HG02943 (cell line): ENCODE measurements at regions not wholly inside any gene's neighbourhood (a gene's known extent, or its start where the extent isn't known, plus 50 kb on each side); places are given as distances from the start of the nearest gene placed in this dataset.

ENCODE experiments used
- ATAC-seq: cut with Tn5 transposase; IDR thresholded peaks from one replicate; pipeline ENCODE4 v1.9.1; 2021; ENCODE audit warnings: mild to moderate bottlenecking, low read depth, moderate library complexity; ENCODE audit not compliant: unreplicated experiment

GRCh38 chr3:127033171-127033570, 50.3 kb downstream of the PLXNA1 start:
- no peak for ATAC-seq

DNA sequence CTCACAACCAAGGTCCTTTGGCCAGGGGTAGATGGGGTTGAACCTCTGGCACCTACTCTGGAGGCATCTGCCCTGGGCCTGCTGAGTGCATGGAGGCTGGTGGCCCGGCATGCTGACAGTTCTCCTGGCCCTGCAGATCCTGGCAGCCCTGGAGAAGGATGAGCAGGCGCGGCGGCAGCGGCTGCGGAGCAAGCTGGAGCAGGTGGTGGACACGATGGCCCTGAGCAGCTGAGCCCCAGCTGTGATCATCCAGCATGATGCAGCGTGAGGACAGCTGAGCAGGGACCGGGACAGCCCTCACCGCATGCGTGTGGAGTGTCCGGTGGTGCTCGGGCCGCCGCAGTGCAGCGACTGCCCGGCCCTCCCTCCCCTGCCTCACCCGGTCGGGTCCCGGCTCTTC, 50.9 kb downstream of the PLXNA1 start:
- ATAC-seq = no peak

GRCh38 chr3:127034195-127034989, 51.5 kb downstream of the PLXNA1 start:
- ATAC-seq = no peak

DNA sequence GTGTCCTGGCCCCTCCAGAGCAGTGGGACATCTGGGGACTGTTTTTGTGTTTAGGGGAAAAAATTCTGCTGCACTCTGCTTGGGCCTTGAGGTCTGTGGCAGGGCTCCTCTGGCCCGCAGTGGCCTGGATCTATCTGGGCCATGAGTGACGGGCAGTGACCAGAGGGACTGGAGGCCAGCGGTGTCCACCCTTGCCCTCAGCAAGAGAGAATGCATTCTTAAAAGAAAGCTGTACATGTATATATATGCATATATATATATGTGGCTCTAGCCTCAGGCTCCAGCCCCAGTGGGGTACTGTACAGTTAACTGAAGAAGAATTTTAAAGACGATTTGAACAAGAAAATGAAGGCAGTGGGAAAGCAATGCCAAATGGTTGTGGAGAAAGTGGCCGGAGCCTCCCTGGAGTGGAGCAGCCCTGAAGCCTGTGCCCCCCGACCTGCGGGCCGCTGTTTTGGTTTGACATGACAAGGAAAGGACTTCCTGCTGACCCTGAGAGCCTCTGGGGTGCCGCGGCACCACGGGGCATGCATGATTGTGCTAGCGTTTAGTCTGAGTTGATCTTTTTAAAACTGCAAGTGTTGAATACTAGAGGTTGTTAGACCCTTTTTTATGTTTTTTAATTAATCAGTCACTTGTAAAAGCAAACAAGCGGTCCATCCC, 52.2 kb downstream of the PLXNA1 start:
- ATAC-seq = no peak

- ATAC-seq = no peak
These were observed 52.8 kb downstream of the PLXNA1 start for GRCh38 chr3:127035677-127036076.

DNA sequence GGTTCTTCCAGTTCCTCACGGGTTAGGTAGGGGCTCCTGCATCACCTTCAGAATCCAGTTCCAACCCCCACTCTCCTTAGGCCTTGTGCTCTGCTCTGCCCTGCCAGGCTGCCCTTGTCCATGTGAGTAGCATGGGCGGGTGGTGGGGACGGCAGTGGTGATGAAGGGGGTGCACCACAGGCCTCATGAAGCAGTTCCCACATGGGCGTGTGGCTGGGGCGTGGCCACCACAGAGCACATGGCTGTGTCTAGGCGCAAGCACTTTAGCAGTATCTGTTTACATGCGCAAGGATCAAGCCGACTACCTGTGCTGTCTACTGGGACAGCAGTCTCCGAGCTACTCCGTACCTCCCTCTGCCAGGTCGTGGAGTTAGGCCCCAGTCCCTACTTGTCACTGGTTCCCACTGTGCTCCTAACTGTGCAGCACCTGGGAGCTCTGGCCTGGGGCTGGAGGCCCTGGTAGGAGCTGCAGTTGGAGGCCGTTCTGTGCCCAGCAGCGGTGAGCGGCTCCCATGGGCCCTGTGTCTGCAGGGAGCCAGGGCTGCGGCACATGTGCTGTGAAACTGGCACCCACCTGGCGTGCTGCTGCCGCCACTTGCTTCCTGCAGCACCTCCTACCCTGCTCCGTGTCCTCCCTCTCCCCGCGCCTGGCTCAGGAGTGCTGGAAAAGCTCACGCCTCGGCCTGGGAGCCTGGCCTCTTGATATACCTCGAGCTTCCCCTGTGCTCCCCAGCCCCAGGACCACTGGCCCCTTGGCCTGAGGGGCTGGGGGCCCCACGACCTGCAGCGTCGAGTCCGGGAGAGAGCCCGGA, 53.5 kb downstream of the PLXNA1 start:
- no peak for ATAC-seq

DNA sequence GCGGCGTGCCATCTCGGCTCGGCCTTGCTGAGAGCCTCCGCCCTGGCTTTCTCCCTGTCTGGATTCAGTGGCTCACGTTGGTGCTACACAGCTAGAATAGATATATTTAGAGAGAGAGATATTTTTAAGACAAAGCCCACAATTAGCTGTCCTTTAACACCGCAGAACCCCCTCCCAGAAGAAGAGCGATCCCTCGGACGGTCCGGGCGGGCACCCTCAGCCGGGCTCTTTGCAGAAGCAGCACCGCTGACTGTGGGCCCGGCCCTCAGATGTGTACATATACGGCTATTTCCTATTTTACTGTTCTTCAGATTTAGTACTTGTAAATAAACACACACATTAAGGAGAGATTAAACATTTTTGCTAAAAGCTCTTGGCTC, 54.1 kb downstream of the PLXNA1 start:
- no peak for ATAC-seq

DNA sequence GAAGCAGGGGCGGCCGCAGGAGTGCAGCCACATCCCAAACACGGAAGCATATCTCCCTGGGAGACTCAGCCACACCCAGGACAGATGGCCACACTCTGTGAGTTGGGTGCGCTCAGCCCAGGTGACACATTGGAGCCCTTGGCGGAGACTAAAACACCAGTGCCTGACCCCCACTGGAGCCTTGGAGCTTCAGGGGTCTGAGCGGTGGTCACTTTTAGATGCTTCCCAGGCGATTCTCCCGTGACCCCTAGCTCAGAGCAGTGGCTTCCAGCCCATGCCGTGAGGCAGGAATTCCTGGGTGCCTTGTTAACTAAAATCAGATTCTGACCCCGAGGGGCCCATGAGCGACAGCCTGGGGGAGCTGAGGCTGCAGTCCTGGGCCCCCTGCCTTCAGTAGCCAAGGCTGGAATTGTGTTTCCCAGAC, 54.5 kb downstream of the PLXNA1 start:
- ATAC-seq = no peak

GRCh38 chr3:127037971-127038446, 55.1 kb downstream of the PLXNA1 start:
- no peak for ATAC-seq

DNA sequence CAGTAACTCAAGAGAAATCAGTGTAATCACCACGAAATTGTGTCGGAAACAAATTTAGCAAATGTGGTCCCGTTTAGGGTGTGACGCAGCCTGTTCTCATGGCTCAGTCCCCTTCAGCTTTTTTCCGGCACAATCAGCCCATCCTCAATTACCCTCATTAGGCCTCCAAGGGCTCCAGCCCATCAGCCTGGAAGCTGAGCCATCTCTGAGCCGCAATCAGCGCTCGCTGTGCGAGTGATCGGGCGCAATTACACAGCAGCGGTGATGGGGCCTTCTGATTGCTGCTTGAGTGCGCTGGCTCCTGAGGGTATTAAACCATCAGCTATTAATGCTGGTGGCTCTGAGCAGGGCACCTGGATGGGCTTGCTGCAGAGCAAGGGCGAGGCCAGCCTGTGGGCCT, 55.6 kb downstream of the PLXNA1 start:
- no peak for ATAC-seq

DNA sequence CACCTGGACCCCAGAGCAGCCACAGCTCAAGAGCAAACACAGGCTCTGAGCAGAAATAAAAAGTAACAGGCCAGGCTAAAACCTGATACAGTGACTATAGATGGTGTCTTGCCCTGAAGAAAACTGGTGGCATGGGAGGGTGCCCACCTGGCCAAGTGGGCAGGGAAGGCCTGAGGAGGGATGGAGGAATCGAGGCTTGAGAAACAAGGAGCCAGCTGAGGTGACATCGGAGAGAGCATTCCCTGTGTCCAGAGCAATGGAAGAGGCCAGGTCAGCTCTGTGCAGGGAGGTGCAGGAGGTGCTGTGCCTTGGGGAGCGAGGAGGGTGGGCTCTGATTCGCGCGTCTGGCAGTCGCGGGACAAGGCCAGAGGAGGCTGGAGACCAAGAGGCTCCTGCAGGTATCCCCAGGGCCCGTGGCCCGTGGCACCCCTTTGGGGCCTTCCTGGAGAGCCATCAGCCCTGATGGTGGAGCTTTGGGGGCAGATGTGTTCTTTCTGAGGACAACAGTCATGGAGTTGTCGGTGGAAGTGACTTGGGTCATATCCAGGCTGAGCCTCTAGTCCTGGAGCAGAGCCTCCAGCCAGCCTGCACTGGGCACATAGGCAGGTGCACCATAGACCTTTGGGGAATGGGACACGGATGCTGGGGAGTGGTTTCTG, 56.1 kb downstream of the PLXNA1 start:
- ATAC-seq = no peak

- ATAC-seq = no peak
These were observed 56.8 kb downstream of the PLXNA1 start for GRCh38 chr3:127039719-127040118.

GRCh38 chr3:127040216-127040615, 57.3 kb downstream of the PLXNA1 start:
- no peak for ATAC-seq

- no peak for ATAC-seq
These were observed 58.4 kb downstream of the PLXNA1 start for GRCh38 chr3:127041264-127041820.

DNA sequence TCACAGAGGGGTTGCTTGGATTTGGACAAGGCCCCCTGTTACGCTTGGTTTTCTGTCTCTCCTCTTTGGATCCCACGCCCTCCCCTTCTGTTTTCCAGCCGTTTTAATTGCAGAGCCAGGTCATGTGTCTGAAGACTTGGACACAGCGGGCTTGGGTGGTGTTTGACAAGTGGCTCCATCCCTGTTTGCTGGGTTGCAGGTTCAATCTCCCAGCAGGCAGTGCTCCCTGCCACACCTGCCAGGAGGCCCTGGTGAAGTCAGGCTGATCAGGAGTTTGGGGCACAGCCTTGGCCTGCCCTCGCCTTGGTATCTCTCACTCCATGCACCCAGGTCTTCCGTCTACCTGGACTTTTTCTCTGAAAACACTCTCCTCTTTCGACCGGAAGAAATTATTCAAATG, 59.0 kb downstream of the PLXNA1 start:
- no peak for ATAC-seq

GRCh38 chr3:127042634-127043033, 59.7 kb downstream of the PLXNA1 start:
- no peak for ATAC-seq

DNA sequence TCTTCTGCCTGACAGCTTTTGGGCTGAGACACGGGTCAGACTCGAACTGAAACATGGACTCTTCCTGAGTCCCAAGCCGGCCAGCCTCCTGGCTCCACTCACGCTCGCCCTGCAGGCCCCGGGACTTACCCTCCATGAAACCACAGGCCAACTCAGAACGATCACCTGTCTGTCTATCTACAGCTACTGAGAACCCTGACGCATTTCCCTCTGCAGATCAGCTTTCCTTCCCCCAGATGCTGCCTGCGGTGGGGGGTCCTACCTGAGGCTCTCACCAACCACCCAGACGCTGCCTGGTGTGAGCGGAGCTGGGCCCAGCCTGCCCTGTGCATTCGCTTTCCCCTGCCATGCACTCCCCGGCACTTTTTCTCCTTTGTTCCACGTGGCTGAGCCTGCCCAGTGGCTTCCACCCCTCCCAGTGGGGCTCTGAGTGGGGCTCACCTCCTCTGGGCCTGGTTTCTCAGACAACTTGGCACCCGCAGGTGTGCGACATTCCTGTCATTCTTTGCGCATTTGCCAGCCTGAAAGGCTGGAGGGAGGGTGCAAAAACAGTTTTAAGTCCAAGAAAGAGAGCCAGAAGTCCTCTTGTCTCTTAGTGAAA, 60.2 kb downstream of the PLXNA1 start:
- no peak for ATAC-seq

DNA sequence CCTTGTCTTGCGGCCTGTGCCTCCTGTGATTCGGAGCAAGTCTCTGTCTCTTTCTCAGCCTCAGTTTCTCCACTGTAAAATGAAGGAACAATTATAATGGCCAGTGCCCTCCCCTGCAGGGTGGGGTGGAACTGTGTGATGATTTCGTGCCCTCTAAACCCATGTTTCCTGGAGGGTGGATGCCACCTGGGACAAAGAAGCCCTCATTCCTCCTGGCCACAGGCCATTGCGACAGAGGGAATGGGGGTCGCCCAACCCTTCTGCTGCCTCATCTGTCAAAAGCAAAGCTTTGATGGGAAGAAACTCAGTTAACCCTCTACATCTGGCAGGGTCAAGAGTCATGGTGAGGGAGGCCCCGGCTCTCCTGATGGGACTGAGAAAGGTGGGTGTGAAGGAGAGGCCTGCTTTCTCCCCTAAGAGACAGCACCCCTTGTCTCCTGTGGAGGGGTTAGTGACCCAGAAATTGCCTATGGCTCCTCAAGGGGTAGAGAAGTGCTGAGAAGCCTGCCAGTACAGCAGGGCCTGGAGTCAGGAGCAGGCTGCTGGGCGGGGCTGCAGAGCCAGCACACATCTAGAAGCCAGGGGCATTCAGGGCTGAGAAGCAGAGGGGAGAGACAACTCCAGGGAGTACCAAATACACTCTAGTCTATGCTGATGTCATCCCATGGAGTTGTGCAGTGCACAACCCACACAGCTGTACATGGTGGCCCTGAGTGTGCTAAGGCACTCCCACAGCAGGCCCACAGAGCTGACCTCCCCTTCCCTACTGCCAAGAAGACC, 61.0 kb downstream of the PLXNA1 start:
- no peak for ATAC-seq

DNA sequence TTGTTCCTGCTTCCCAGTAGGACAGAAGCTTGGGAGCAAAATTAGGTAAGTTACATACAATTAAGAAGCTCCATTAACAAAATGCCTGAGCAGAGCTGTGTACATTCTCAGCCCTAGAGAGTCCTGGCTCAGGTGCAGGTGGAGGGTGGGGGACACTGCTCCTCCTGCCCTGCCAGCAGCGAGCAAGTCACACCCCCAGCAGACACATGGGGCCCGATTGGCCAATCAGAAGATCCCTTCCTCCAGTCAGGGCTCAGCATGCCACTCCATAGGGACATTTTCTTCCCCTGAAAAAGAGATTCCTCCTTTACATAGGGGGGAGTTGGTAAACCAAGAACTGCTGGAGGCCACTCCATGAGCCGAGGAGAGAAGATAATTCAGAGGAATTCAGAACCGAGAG, 62.1 kb downstream of the PLXNA1 start:
- no peak for ATAC-seq
